ENCODE measurements at regions not wholly inside any gene's neighbourhood (a gene's known extent, or its start where the extent isn't known, plus 50 kb on each side); places are given as distances from the start of the nearest gene placed in this dataset.
A peak's percentile ranks its signal among the peaks of the same experiment; 100 is the strongest.

DNA sequence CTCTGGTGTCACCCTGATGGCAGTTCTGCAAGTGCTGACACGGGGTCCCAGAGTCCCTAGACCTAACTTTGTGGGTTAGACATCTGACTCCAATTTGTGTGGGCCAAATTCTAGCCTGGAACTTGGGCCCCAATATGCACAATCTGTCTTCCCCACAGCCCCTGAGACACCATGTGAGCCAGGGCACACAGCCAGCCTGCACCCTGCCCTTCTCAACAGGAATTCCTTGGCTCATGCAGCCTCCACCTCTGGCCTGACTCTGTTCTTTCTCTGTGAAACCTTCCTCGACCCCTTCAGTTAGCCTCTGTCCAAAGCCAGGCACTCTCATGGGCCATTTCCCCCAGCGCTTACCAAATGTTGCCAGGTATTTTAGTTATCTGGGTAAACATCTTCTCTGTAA is 59.1 kb upstream of the POU2AF1 start:
- DNase-seq = no peak
- H3K27ac Mint-ChIP-seq = peak overlapping the region in 1 of 3 donors; percentile 10

GRCh38 chr11:111435046-111435698 is 56.1 kb upstream of the POU2AF1 start:
- Histone ChIP-seq H3K4me3 (ENCODE audit: low read depth, low read length) (no peak overlapping the region), H3K9me3 (ENCODE audit: control insufficient read depth in 2 of 2, low read length in 2 of 2) (no peaks in the 10 kb centered on the region), H3K27ac (ENCODE audit: insufficient read depth, low read length, poor library complexity, severe bottlenecking) (no peak overlapping the region), H3K27me3 (ENCODE audit: control insufficient read depth, insufficient read depth, low read length) (peaks cover 2% of the 10 kb centered on the region), H3K4me1 (ENCODE audit: control insufficient read depth, insufficient read depth, low read length, poor library complexity, severe bottlenecking) (peaks cover 6% of the 10 kb centered on the region), H3K36me3 (ENCODE audit: control insufficient read depth, insufficient read depth, low read length) (no peaks in the 10 kb centered on the region)
- H3K27ac Mint-ChIP-seq = peak overlapping the region in 1 of 3 donors; percentile 71
- DNase-seq = no peak
- H3K9me3 Mint-ChIP-seq = no peaks in the 10 kb centered on the region
- no peak overlapping the region for H3K4me3 Mint-ChIP-seq
- H3K27me3 Mint-ChIP-seq = peaks cover 22% of the 10 kb centered on the region
- H3K4me1 Mint-ChIP-seq = peaks cover 0 to 24% (median 11%) of the 10 kb centered on the region in 4 donors
- no peaks in the 10 kb centered on the region for H3K36me3 Mint-ChIP-seq
- no peak for ATAC-seq (ENCODE audit: low read depth in 2 of 2)

More for the DNA sequence above, 59.1 kb upstream of the POU2AF1 start:
- Mint-ChIP-seq H3K27me3 (peaks cover 7% of the 10 kb centered on the region), H3K9me3 (no peaks in the 10 kb centered on the region), H3K36me3 (no peaks in the 10 kb centered on the region), H3K4me3 (no peak overlapping the region), H3K4me1 (peaks cover 0 to 28% (median 14%) of the 10 kb centered on the region in 4 donors)
- no peak overlapping the region for H3K27ac ChIP-seq (ENCODE audit: insufficient read depth, low read length, poor library complexity, severe bottlenecking)
- H3K36me3 ChIP-seq (ENCODE audit: control insufficient read depth, insufficient read depth, low read length) = no peaks in the 10 kb centered on the region
- H3K4me3 ChIP-seq (ENCODE audit: low read depth, low read length) = no peak overlapping the region
- no peaks in the 10 kb centered on the region for H3K27me3 ChIP-seq (ENCODE audit: control insufficient read depth, insufficient read depth, low read length)
- no peak for ATAC-seq (ENCODE audit: low read depth in 2 of 2)
- H3K9me3 ChIP-seq (ENCODE audit: control insufficient read depth in 2 of 2, low read length in 2 of 2) = no peaks in the 10 kb centered on the region
- H3K4me1 ChIP-seq (ENCODE audit: control insufficient read depth, insufficient read depth, low read length, poor library complexity, severe bottlenecking) = peaks cover 6% of the 10 kb centered on the region

- peaks cover 18% of the 10 kb centered on the region for H3K27me3 Mint-ChIP-seq
- H3K36me3 ChIP-seq (ENCODE audit: control insufficient read depth, insufficient read depth, low read length) = no peaks in the 10 kb centered on the region
- H3K27ac Mint-ChIP-seq = no peak overlapping the region
- H3K27me3 ChIP-seq (ENCODE audit: control insufficient read depth, insufficient read depth, low read length) = peaks cover 2% of the 10 kb centered on the region
- H3K27ac ChIP-seq (ENCODE audit: insufficient read depth, low read length, poor library complexity, severe bottlenecking) = no peak overlapping the region
- H3K4me3 Mint-ChIP-seq = no peak overlapping the region
- H3K4me1 Mint-ChIP-seq = peaks cover 0 to 5% (median 0%) of the 10 kb centered on the region in 4 donors
- no peaks in the 10 kb centered on the region for H3K4me1 ChIP-seq (ENCODE audit: control insufficient read depth, insufficient read depth, low read length, poor library complexity, severe bottlenecking)
- no peaks in the 10 kb centered on the region for H3K36me3 Mint-ChIP-seq
- no peak overlapping the region for H3K4me3 ChIP-seq (ENCODE audit: low read depth, low read length)
- no peaks in the 10 kb centered on the region for H3K9me3 Mint-ChIP-seq
- DNase-seq = peak in 2 of 3 donors; percentile 21 to 75
- no peaks in the 10 kb centered on the region for H3K9me3 ChIP-seq (ENCODE audit: control insufficient read depth in 2 of 2, low read length in 2 of 2)
- no peak for ATAC-seq (ENCODE audit: low read depth in 2 of 2)
Observed at GRCh38 chr11:111429066-111429506, 50.0 kb upstream of the POU2AF1 start.
